ENCODE measurements at regions not wholly inside any gene's neighbourhood (a gene's known extent, or its start where the extent isn't known, plus 50 kb on each side); places are given as distances from the start of the nearest gene placed in this dataset.

DNA sequence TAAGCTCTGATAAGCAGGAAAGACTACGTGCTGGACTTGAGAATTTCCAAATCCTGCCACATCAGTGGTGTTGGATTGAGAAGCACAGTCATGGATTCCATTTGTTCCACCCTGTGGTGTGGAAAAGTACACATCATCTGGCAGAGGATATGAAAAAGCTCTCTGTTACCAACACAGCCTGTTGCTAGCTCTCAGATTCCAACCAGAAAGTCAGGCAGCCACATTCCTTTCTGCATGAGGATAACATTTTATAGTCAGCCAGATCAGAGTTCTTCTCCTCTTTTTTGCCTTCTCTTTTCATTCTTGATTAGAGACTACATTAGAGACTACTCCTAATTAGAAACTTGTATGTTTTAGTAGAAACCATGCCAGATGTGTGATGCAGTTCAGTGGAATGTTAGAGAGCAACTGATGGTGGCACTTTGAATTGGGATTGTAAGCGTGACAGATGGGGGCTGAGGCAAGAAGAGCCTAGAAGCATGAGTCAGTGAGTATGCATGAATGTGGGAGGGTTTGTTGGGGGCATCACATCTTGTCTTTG, 61.2 kb upstream of the STXBP6 start:
- Histone ChIP-seq H3K4me3 (no peak overlapping the region), H3K27me3 (no peaks in the 10 kb centered on the region), H3K9me3 (no peaks in the 10 kb centered on the region), H3K27ac (peak overlapping the region; percentile 20 to 34), H3K4me1 (no peaks in the 10 kb centered on the region), H3K36me3 (no peaks in the 10 kb centered on the region)
- DNase-seq (ENCODE audit: low spot score in 2 of 2), result peak in 1 of 2 donors; percentile 25
- intact Hi-C loops (cut with DNase I; ENCODE audit: low total_unique reads), result no loop called here
- TF ChIP-seq POLR2AphosphoS5 (IDR thresholded peaks at IDR 0.05) (no peak), POLR2A (IDR thresholded peaks at IDR 0.05) (no peak)
- TF ChIP-seq, protein P1, sequence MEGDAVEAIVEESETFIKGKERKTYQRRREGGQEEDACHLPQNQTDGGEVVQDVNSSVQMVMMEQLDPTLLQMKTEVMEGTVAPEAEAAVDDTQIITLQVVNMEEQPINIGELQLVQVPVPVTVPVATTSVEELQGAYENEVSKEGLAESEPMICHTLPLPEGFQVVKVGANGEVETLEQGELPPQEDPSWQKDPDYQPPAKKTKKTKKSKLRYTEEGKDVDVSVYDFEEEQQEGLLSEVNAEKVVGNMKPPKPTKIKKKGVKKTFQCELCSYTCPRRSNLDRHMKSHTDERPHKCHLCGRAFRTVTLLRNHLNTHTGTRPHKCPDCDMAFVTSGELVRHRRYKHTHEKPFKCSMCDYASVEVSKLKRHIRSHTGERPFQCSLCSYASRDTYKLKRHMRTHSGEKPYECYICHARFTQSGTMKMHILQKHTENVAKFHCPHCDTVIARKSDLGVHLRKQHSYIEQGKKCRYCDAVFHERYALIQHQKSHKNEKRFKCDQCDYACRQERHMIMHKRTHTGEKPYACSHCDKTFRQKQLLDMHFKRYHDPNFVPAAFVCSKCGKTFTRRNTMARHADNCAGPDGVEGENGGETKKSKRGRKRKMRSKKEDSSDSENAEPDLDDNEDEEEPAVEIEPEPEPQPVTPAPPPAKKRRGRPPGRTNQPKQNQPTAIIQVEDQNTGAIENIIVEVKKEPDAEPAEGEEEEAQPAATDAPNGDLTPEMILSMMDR (IDR thresholded peaks at IDR 0.05), result no peak

DNA sequence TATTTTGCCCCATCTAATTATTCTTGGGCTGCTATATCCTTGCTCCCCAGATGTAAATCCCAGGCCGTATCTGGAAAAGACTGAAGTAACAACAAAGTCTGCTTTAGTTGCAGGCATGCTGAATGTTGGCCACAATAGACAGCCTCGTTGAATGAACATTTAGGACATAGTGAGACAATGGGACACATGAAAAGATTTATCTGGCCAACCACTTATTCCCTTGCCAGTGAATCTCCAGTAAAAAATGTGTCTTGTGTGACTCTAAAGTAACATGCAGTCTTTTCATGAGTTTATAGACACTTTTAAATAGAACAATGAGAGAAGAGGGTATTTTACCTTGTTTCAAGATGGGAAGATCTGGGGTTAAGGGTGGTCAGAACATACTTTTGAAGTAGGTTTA, 60.2 kb upstream of the STXBP6 start:
- TF ChIP-seq, protein P1 (IDR thresholded peaks at IDR 0.05), result no peak
- no peak for TF ChIP-seq POLR2AphosphoS5 (IDR thresholded peaks at IDR 0.05)
- TF ChIP-seq POLR2A (IDR thresholded peaks at IDR 0.05), result no peak
- no peak for DNase-seq (ENCODE audit: low spot score in 2 of 2)
- Histone ChIP-seq H3K4me1 (no peaks in the 10 kb centered on the region), H3K27ac (no peak overlapping the region), H3K36me3 (no peaks in the 10 kb centered on the region), H3K27me3 (no peaks in the 10 kb centered on the region), H3K4me3 (no peak overlapping the region), H3K9me3 (no peaks in the 10 kb centered on the region)
- intact Hi-C loops (cut with DNase I; ENCODE audit: low total_unique reads), result no loop called here

DNA sequence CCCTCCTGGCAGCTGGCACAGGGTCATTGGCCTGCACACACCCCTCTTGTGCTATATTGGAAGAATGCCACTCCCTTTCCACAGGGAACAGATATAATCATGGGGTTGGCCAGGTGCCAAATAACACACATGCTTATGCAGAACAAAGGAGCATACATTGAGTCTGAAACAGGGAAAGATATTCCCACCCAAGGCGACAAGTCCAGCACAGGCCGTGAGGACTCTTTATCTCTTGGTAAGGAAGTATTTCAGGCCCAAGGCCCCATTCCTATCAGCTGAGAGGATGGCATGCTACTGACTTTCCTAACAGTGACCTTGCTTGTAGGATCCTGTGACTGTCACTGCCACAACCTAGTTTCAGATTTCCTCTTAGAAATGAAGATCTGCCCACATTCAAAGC, 59.0 kb upstream of the STXBP6 start:
- Histone ChIP-seq H3K9me3 (no peaks in the 10 kb centered on the region), H3K27me3 (no peaks in the 10 kb centered on the region), H3K4me3 (no peak overlapping the region), H3K36me3 (no peaks in the 10 kb centered on the region), H3K4me1 (no peaks in the 10 kb centered on the region), H3K27ac (no peak overlapping the region)
- DNase-seq (ENCODE audit: low spot score in 2 of 2), result no peak
- intact Hi-C loops (cut with DNase I; ENCODE audit: low total_unique reads), result no loop called here
- TF ChIP-seq, protein P1 (IDR thresholded peaks at IDR 0.05), result no peak
- TF ChIP-seq POLR2AphosphoS5 (IDR thresholded peaks at IDR 0.05) (no peak), POLR2A (IDR thresholded peaks at IDR 0.05) (no peak)

DNA sequence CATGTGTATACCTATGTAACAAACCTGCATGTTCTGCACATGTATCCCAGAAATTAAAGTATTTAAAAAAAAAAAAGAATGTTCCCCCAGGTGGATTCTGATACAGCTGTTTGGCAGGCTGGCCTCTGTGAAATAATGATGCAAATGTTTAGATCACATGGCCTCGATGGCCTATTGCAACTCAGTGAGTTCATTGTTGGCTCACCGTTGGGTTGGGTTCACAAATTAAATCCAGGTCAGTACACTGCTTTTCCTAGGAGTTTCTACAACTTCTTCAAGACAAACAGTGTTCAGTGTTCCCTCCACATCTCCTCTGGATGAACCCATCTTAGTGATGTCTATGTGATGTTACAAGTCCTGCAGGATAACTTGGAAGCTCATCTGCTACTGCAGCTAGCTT, 58.3 kb upstream of the STXBP6 start:
- H3K9me3 ChIP-seq, result no peaks in the 10 kb centered on the region
- H3K36me3 ChIP-seq, result no peaks in the 10 kb centered on the region
- no peak for DNase-seq (ENCODE audit: low spot score in 2 of 2)
- H3K27me3 ChIP-seq, result no peaks in the 10 kb centered on the region
- H3K4me3 ChIP-seq, result no peak overlapping the region
- H3K27ac ChIP-seq, result no peak overlapping the region
- intact Hi-C loops (cut with DNase I; ENCODE audit: low total_unique reads), result no loop called here
- TF ChIP-seq POLR2A (IDR thresholded peaks at IDR 0.05) (no peak), POLR2AphosphoS5 (IDR thresholded peaks at IDR 0.05) (no peak)
- TF ChIP-seq, protein P1 (IDR thresholded peaks at IDR 0.05), result no peak
- no peaks in the 10 kb centered on the region for H3K4me1 ChIP-seq

DNA sequence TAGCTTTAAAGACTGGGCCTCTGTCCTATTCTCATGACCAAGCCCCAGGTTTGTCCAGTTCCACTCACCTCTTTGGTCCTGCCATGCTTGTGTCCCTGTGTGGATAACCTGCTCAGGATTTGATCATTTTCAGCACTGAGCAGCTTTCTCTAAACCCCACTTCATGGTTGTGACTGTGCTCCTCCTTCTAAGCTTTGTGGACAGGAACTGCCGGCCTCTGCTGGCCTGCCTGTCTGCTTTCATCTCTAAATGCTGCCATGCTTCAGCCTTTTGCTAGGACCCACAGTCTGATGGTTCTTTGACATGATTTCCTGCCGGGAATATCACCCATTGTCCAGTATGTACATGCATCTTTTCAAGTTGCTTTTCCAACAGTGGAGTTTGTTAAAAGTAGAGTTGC, 53.9 kb upstream of the STXBP6 start:
- no peaks in the 10 kb centered on the region for H3K4me1 ChIP-seq
- H3K36me3 ChIP-seq, result no peaks in the 10 kb centered on the region
- TF ChIP-seq POLR2AphosphoS5 (IDR thresholded peaks at IDR 0.05) (no peak), POLR2A (IDR thresholded peaks at IDR 0.05) (no peak)
- TF ChIP-seq, protein P1 (IDR thresholded peaks at IDR 0.05), result no peak
- no peak overlapping the region for H3K27ac ChIP-seq
- intact Hi-C loops (cut with DNase I; ENCODE audit: low total_unique reads), result no loop called here
- no peaks in the 10 kb centered on the region for H3K27me3 ChIP-seq
- no peak for DNase-seq (ENCODE audit: low spot score in 2 of 2)
- no peaks in the 10 kb centered on the region for H3K9me3 ChIP-seq
- H3K4me3 ChIP-seq, result no peak overlapping the region

Measured in breast epithelium (tissue), 4 donors.